Skeletal muscle tissue (tissue), 3 donors: ENCODE measurements at regions not wholly inside any gene's neighbourhood (a gene's known extent, or its start where the extent isn't known, plus 50 kb on each side); places are given as distances from the start of the nearest gene placed in this dataset.
"Not testable (repeated sequence)": the region's sequence is repeated elsewhere in the genome, so short reads cannot be mapped to it uniquely, and the experiment has no call there.

Source experiments
- H3K27ac ChIP-seq: one replicate; pipeline ENCODE4 v1.7.0; 2013; ENCODE audit warnings: mild to moderate bottlenecking, low read depth, low read length, inconsistent platforms
- H3K27me3 ChIP-seq, 3 donors: one replicate each; pipeline ENCODE4 v1.7.0; 2013; ENCODE audit warnings: low read length in 3 of 3; ENCODE audit not compliant: control insufficient read depth in 3 of 3, insufficient read depth in 3 of 3
- H3K36me3 ChIP-seq, 3 donors: one replicate each; pipeline ENCODE4 v1.7.0; 2013; ENCODE audit warnings: low read length in 3 of 3; ENCODE audit not compliant: control insufficient read depth in 3 of 3, insufficient read depth in 3 of 3
- H3K4me1 ChIP-seq, 3 donors: one replicate each; pipeline ENCODE4 v1.7.0; 2013; ENCODE audit warnings: low read length in 3 of 3, mild to moderate bottlenecking in 3 of 3; ENCODE audit not compliant: control insufficient read depth in 3 of 3, insufficient read depth in 3 of 3
- H3K4me3 ChIP-seq, 3 donors: one replicate each; pipeline ENCODE4 v1.7.0; 2013; ENCODE audit warnings: low read length in 3 of 3
- H3K9ac ChIP-seq, 3 donors: one replicate each; pipeline ENCODE4 v1.7.0; 2013; ENCODE audit warnings: low read length in 3 of 3, mild to moderate bottlenecking in 3 of 3, moderate library complexity in 2 of 3, low read depth in 1 of 3
- H3K9me3 ChIP-seq, 3 donors: one replicate each; pipeline ENCODE4 v1.7.0; 2013; ENCODE audit warnings: low read length in 3 of 3; ENCODE audit not compliant: control insufficient read depth in 3 of 3
- donor health status: Osteomylitis.

DNA sequence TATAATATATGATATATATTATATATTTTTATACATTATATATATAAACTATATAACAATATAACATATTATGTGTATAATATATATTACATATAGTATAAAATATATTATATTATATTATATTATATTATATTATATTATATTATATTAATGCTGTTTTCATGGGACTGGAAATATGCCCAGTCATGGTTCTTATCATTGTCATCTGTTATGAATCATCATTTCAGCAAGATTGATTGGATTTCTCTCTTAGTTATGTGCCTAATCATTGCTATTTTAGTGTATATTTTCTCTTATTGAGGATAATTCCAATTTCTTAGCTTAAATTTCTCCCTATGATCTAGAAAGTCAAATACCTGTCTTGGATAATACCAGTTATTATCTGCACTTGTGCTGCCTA lies 617.8 kb downstream of the TRIB2 start:
- H3K4me3 ChIP-seq = no peak overlapping the region
- no peaks in the 10 kb centered on the region for H3K27me3 ChIP-seq
- H3K27ac ChIP-seq = no peak overlapping the region
- no peak overlapping the region for H3K9ac ChIP-seq
- no peaks in the 10 kb centered on the region for H3K4me1 ChIP-seq
- no peaks in the 10 kb centered on the region for H3K36me3 ChIP-seq
- no peaks in the 10 kb centered on the region for H3K9me3 ChIP-seq

DNA sequence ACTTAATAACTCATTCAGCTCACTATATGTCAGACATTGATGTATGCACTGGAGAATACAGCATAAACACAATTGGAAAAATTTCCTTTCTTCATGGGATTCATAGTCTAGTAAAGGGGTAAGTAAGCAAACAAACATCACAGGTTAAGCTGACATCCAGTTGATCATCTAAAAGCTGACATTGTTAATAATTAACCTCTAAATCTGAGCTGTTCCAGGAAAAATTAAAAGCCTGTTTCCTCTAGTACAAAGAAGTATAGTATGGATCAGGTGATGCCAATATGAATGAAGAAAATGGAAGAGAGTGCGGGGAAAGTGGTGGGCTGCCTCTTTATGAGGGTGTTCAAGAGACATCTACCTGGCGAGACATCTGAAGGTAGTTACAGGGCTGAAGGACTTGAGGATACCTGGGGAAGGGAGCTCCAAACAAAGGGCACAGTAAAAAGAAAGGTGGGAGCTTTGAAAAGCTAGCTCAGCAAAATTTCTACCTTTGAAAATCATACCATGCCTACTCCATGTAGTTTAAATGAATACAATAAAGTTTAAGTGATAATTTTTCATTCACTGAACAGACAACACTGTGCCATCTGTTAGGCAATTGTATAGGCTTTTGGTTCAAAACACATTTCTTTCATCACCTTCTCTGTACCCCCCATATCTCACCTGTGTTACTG lies 619.3 kb downstream of the TRIB2 start:
- Histone ChIP-seq H3K27ac (no peak overlapping the region), H3K9me3 (no peaks in the 10 kb centered on the region), H3K4me3 (no peak overlapping the region), H3K36me3 (no peaks in the 10 kb centered on the region), H3K4me1 (no peaks in the 10 kb centered on the region), H3K27me3 (no peaks in the 10 kb centered on the region), H3K9ac (no peak overlapping the region)

DNA sequence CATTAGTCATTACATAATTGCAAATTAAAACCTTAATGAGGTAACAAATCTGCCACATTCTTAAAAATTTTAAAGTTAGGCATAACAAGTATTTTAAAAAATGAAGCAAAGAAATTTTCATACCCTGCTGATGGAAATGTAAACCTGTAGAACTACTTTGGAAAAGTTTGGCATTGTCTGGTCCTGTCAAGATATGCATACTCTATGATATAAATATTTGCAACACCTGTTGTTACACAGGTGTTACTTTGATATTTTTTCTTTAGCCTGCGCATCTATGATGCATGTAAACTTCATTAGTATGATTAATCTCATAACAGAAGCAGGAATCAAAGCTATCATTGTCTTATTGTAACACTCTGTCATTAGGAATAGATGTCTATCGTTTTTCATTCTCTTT lies 634.3 kb downstream of the TRIB2 start:
- no peaks in the 10 kb centered on the region for H3K36me3 ChIP-seq
- H3K27ac ChIP-seq = no peak overlapping the region
- no peaks in the 10 kb centered on the region for H3K9me3 ChIP-seq
- no peak overlapping the region for H3K4me3 ChIP-seq
- H3K4me1 ChIP-seq = no peaks in the 10 kb centered on the region
- no peaks in the 10 kb centered on the region for H3K27me3 ChIP-seq
- H3K9ac ChIP-seq = no peak overlapping the region

DNA sequence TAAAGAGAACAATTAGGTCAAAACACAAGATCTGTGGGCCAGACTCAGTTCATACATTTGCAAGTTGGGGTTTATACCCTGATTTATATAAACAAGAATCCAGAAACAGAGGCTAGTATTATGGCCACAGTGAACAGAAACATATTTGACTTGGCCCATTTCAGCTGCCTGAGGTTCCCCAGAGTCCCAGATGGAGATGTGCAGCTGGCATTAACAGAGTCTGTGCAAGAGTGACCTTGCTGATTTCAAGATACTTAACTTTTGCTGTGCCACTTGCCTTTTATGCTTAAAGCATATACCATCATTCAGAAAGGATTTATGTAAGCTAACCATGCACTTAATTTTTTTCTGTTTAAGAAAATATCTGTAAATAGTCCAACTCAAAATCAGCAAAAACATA lies 636.3 kb downstream of the TRIB2 start:
- Histone ChIP-seq H3K36me3 (no peaks in the 10 kb centered on the region), H3K4me3 (no peak overlapping the region), H3K4me1 (no peaks in the 10 kb centered on the region), H3K27ac (no peak overlapping the region), H3K27me3 (no peaks in the 10 kb centered on the region), H3K9me3 (no peaks in the 10 kb centered on the region), H3K9ac (no peak overlapping the region)

DNA sequence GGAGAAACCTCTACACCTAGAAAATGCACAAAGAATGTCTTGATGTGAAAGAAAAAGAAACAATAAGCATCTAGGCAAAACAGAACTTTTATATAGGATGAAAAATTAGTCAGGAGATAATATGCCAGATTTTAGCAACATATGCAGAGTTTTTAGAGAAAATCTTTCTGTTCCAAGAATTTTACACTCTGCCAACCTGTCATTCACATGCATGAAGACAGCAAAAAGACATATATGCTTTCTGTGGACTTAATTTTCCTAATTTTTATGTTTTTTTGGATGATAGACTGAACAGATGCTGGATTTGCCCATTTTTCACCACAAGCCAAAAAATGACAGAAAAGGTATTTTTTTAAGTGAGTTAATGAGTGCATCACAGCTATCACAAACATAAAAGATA lies 637.3 kb downstream of the TRIB2 start:
- Histone ChIP-seq H3K9me3 (no peaks in the 10 kb centered on the region), H3K36me3 (no peaks in the 10 kb centered on the region), H3K9ac (no peak overlapping the region), H3K27ac (no peak overlapping the region), H3K4me3 (no peak overlapping the region), H3K27me3 (no peaks in the 10 kb centered on the region), H3K4me1 (no peaks in the 10 kb centered on the region)

DNA sequence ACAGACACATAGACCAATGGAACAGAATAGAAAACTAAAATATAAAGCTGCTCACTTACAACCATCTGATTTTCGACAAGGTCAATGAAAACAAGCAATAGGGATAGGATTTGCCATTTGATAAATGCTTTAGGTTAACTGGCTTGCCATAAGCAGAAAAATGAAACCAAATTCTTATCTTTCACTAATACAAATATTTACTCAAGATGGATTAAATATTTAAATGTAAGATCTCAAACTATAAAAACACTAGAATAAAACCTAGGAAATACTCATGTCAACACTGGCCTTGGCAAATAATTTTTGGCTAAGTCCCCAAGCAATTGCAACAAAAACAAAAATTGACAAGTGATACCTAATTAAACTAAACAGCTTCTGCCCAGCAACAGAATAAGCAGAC lies 665.2 kb downstream of the TRIB2 start:
- H3K4me1 ChIP-seq, H3K4me3 ChIP-seq, H3K36me3 ChIP-seq, H3K27ac ChIP-seq, H3K9ac ChIP-seq, H3K9me3 ChIP-seq, H3K27me3 ChIP-seq: not testable (repeated sequence)

DNA sequence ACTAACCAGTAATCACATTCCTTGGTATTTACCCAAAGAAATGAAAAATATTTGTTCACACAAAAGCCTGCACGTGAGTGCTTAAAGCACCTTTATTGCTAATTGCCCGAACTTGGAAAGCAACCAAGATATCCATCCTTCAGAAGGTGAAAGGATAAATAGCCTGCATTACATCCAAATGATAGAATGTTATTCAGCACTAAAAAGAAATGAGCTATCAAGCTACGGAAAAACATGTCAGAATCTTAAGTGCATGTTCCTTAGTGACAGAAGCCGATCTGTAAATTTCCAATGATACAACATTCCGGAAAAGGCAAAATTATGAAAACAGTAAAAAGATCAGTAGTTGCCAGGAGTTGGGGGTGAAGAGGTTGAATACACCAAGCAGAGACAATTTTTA lies 672.4 kb downstream of the TRIB2 start:
- not testable (repeated sequence) for H3K9ac ChIP-seq, H3K36me3 ChIP-seq, H3K27ac ChIP-seq, H3K27me3 ChIP-seq, H3K4me3 ChIP-seq, H3K4me1 ChIP-seq, H3K9me3 ChIP-seq

DNA sequence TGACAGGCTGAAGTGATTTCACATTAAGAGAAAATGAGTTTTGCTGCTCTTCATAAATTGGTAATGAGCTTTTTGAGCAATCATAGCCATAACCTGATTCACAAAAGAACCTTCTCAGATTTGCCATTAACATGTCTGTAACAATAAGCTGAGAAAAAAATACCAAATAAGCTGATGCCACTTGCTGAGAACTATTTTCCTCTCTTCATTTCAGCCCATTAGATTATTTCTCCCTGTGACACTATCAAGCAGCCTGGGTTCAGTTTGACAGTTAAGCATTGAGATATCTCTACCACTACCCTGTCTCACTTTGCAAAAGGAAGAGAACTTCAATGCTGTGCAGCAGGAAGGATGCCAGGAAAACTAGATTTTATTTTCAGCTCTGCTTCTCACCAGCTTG lies 673.9 kb downstream of the TRIB2 start:
- Histone ChIP-seq H3K27ac (no peak overlapping the region), H3K4me3 (no peak overlapping the region), H3K9me3 (no peaks in the 10 kb centered on the region), H3K27me3 (no peaks in the 10 kb centered on the region), H3K9ac (no peak overlapping the region), H3K4me1 (no peaks in the 10 kb centered on the region), H3K36me3 (no peaks in the 10 kb centered on the region)

DNA sequence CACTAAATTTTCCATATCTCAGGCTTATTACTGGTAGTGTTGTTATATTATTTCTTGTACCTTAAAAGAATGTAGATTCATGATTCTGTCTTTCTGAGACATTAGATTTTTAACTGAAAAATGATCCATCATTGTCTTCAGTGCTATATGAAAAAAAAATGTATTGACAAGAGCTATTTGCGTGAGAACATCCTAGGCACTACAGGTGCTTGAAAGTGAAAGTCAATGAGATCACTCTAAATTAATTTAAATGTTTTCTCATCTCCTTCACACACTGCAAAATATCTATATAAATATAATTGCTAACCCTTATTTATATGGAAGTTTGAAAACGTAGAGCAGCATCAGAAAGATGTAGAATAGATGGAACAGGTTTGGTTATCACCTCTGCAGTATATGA lies 684.6 kb downstream of the TRIB2 start:
- H3K4me1 ChIP-seq = no peaks in the 10 kb centered on the region
- no peaks in the 10 kb centered on the region for H3K9me3 ChIP-seq
- no peak overlapping the region for H3K4me3 ChIP-seq
- H3K27me3 ChIP-seq = no peaks in the 10 kb centered on the region
- H3K36me3 ChIP-seq = no peaks in the 10 kb centered on the region
- no peak overlapping the region for H3K9ac ChIP-seq
- no peak overlapping the region for H3K27ac ChIP-seq

DNA sequence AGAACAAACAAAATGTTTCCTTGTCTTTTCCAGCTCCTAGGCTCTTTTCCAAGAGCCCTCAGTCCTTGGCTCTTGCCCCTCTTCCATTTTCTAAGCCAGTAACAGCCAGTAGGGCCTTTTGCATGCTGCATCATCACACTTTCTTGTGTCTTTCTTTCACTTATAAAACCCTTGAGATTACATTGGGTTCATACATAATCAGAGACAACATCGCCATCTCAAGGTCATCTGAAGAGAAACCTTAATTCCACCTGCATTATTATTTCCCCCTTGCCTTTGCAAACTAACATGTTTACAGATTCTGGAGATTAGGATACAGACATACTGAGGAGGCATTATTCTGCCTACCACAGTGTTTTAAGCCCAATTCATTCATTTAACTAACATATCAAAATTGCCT lies 697.3 kb downstream of the TRIB2 start:
- no peak overlapping the region for H3K27ac ChIP-seq
- H3K4me3 ChIP-seq = no peak overlapping the region
- no peaks in the 10 kb centered on the region for H3K4me1 ChIP-seq
- no peaks in the 10 kb centered on the region for H3K36me3 ChIP-seq
- no peaks in the 10 kb centered on the region for H3K27me3 ChIP-seq
- H3K9ac ChIP-seq = no peak overlapping the region
- H3K9me3 ChIP-seq = no peaks in the 10 kb centered on the region

DNA sequence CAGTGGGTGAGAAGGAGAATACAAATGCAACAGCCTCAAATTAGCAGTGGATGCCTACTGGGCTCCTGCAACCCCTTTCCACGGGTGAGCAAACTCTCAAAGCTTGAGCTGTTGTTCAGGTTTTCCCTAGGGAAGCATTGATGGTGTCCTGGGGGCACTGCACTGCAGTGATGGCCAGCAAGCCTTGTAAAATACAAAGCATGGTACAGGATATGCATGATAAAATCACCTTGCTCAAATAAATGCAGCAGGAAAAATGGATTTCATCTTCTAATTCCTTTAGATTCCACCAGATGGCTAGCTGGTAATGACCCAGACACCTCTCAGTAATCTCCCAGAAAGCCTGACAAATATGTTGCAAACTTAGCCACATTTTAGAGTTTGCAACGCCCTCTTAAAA lies 698.2 kb downstream of the TRIB2 start:
- no peaks in the 10 kb centered on the region for H3K36me3 ChIP-seq
- H3K4me3 ChIP-seq = no peak overlapping the region
- no peak overlapping the region for H3K27ac ChIP-seq
- no peak overlapping the region for H3K9ac ChIP-seq
- no peaks in the 10 kb centered on the region for H3K4me1 ChIP-seq
- H3K9me3 ChIP-seq = no peaks in the 10 kb centered on the region
- no peaks in the 10 kb centered on the region for H3K27me3 ChIP-seq
